ENCODE measurements at regions not wholly inside any gene's neighbourhood (a gene's known extent, or its start where the extent isn't known, plus 50 kb on each side); places are given as distances from the start of the nearest gene placed in this dataset.

DNA sequence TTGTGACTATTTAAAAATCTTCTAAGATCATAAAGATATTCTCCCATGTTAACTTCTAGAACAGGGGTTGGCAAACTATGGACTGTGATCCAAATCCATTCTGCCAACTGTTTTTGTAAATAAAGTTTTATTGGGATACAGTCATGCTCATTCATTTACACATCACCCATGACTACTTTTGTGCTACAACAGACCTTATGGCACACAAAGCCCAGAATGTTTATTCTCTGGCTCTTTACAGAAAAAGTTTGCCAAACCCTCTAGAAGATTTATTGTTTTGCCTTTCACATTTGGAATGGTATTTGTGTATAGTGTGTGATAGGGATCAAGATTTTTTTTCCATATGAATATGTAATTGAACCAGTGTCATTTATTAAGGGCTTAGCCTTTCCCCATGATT lies 341.7 kb downstream of the CD83 start:
- TF ChIP-seq, protein P1, sequence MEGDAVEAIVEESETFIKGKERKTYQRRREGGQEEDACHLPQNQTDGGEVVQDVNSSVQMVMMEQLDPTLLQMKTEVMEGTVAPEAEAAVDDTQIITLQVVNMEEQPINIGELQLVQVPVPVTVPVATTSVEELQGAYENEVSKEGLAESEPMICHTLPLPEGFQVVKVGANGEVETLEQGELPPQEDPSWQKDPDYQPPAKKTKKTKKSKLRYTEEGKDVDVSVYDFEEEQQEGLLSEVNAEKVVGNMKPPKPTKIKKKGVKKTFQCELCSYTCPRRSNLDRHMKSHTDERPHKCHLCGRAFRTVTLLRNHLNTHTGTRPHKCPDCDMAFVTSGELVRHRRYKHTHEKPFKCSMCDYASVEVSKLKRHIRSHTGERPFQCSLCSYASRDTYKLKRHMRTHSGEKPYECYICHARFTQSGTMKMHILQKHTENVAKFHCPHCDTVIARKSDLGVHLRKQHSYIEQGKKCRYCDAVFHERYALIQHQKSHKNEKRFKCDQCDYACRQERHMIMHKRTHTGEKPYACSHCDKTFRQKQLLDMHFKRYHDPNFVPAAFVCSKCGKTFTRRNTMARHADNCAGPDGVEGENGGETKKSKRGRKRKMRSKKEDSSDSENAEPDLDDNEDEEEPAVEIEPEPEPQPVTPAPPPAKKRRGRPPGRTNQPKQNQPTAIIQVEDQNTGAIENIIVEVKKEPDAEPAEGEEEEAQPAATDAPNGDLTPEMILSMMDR (conservative IDR thresholded peaks at IDR 0.05 in 1 of 2, IDR thresholded peaks at IDR 0.05 in 1 of 2; ENCODE audit: low read depth in 1 of 2, low read length in 2 of 2): no peak
- no peak for TF ChIP-seq EZH2 (IDR thresholded peaks at IDR 0.05; ENCODE audit: low read length, missing control alignments)
